Astrocyte (in vitro differentiated cells and primary cell): ENCODE measurements at regions not wholly inside any gene's neighbourhood (a gene's known extent, or its start where the extent isn't known, plus 50 kb on each side); places are given as distances from the start of the nearest gene placed in this dataset.

ENCODE experiments used
- DNase-seq: peaks from one replicate; pipeline ENCODE4 v3.0.0-alpha.2; 2010; ENCODE audit warnings: low read depth
- FAIRE-seq: peaks from 2 replicates; lab custom pipeline; 2011; peaks lifted over from hg19 to GRCh38; lab: Jason Lieb, UNC
- H2AFZ ChIP-seq: 2 replicates; pipeline ENCODE4 v1.6.0; 2012; ENCODE audit warnings: low read depth, low read length, inconsistent platforms
- H3K27ac ChIP-seq: 2 replicates; pipeline ENCODE4 v1.5.1; 2011; ENCODE audit warnings: low read depth, low read length, inconsistent platforms
- H3K27me3 ChIP-seq: 2 replicates; pipeline ENCODE4 v1.6.0; 2011; ENCODE audit warnings: low read length, inconsistent platforms; ENCODE audit not compliant: insufficient read depth
- H3K36me3 ChIP-seq: 2 replicates; pipeline ENCODE4 v1.5.1; 2011; ENCODE audit warnings: low read length, inconsistent platforms; ENCODE audit not compliant: insufficient read depth
- H3K4me1 ChIP-seq: 2 replicates; pipeline ENCODE4 v1.5.1; 2011; ENCODE audit warnings: low read length, inconsistent platforms; ENCODE audit not compliant: insufficient read depth
- H3K4me2 ChIP-seq: 2 replicates; pipeline ENCODE4 v1.6.0; 2012; ENCODE audit warnings: low read length, inconsistent platforms
- H3K4me3 ChIP-seq: 2 replicates; pipeline ENCODE4 v1.5.1; 2011; ENCODE audit warnings: low read depth, mild to moderate bottlenecking, low read length, inconsistent platforms; ENCODE audit not compliant: insufficient read depth
- H3K79me2 ChIP-seq: 2 replicates; pipeline ENCODE4 v1.6.0; 2012; ENCODE audit warnings: mild to moderate bottlenecking, low read length, inconsistent platforms; ENCODE audit not compliant: insufficient read depth
- H3K9ac ChIP-seq: 2 replicates; pipeline ENCODE4 v1.6.0; 2012; ENCODE audit warnings: mild to moderate bottlenecking, low read length, inconsistent platforms
- H3K9me3 ChIP-seq: 2 replicates; pipeline ENCODE4 v1.5.1; 2012; ENCODE audit warnings: low read depth, mild to moderate bottlenecking, low read length, inconsistent platforms; ENCODE audit not compliant: insufficient read depth
- H4K20me1 ChIP-seq: 2 replicates; pipeline ENCODE4 v1.6.0; 2012; ENCODE audit warnings: low read length, inconsistent platforms; ENCODE audit not compliant: insufficient read depth
- H3K27ac Mint-ChIP-seq: one replicate; pipeline ENCODE4 v1.8.0; 2021; ENCODE audit warnings: mild to moderate bottlenecking, mixed read lengths; ENCODE audit not compliant: unreplicated experiment
- H3K27me3 Mint-ChIP-seq: one replicate; pipeline ENCODE4 v1.8.0; 2021; ENCODE audit warnings: low read depth, mixed read lengths; ENCODE audit not compliant: unreplicated experiment
- H3K36me3 Mint-ChIP-seq: one replicate; pipeline ENCODE4 v1.8.0; 2021; ENCODE audit warnings: low read depth, mixed read lengths; ENCODE audit not compliant: unreplicated experiment
- H3K4me1 Mint-ChIP-seq: one replicate; pipeline ENCODE4 v1.8.0; 2021; ENCODE audit warnings: low read depth, mixed read lengths; ENCODE audit not compliant: unreplicated experiment
- H3K4me3 Mint-ChIP-seq: one replicate; pipeline ENCODE4 v1.8.0; 2021; ENCODE audit warnings: mild to moderate bottlenecking, moderate library complexity, mixed read lengths; ENCODE audit not compliant: unreplicated experiment
- H3K9me3 Mint-ChIP-seq: one replicate; pipeline ENCODE4 v1.8.0; 2021; ENCODE audit warnings: mild to moderate bottlenecking, mixed read lengths; ENCODE audit not compliant: unreplicated experiment
- CTCF ChIP-seq: IDR thresholded peaks from 2 replicates; pipeline ENCODE4 v1.5.1; 2011; ENCODE audit warnings: low read depth, mild to moderate bottlenecking, inconsistent platforms, low read length, moderate library complexity; ENCODE audit not compliant: insufficient read depth
- EZH2 ChIP-seq: IDR thresholded peaks from 2 replicates; pipeline ENCODE4 v1.6.1; 2012; ENCODE audit warnings: mild to moderate bottlenecking, low read length, inconsistent platforms; ENCODE audit not compliant: insufficient read depth

- TF ChIP-seq CTCF (no peak), EZH2 (no peak)
- FAIRE-seq, result no peak
- no peaks in the 10 kb centered on the region for H3K79me2 ChIP-seq
- H3K27me3 Mint-ChIP-seq, result no peaks in the 10 kb centered on the region
- H3K4me2 ChIP-seq, result no peak overlapping the region
- no peaks in the 10 kb centered on the region for H3K36me3 ChIP-seq
- H2AFZ ChIP-seq, result no peak overlapping the region
- H3K27me3 ChIP-seq, result peaks cover 3% of the 10 kb centered on the region
- no peaks in the 10 kb centered on the region for H3K9me3 ChIP-seq
- H3K36me3 Mint-ChIP-seq, result no peaks in the 10 kb centered on the region
- no peak overlapping the region for H3K4me3 Mint-ChIP-seq
- H3K4me1 Mint-ChIP-seq, result peaks cover 2% of the 10 kb centered on the region
- no peak overlapping the region for H3K27ac ChIP-seq
- H3K27ac Mint-ChIP-seq, result no peak overlapping the region
- no peaks in the 10 kb centered on the region for H3K9me3 Mint-ChIP-seq
- H3K4me3 ChIP-seq, result no peak overlapping the region
- DNase-seq, result no peak
- H3K9ac ChIP-seq, result no peak overlapping the region
- no peaks in the 10 kb centered on the region for H3K4me1 ChIP-seq
- H4K20me1 ChIP-seq, result no peaks in the 10 kb centered on the region
These were observed 733.4 kb downstream of the TLE4 start for GRCh38 chr9:80305136-80305535.

- no peak overlapping the region for H2AFZ ChIP-seq
- FAIRE-seq, result no peak
- no peaks in the 10 kb centered on the region for H3K27me3 Mint-ChIP-seq
- no peaks in the 10 kb centered on the region for H3K36me3 Mint-ChIP-seq
- TF ChIP-seq CTCF, result no peak
- no peak for TF ChIP-seq EZH2
- H3K9me3 ChIP-seq, result no peaks in the 10 kb centered on the region
- H3K9ac ChIP-seq, result no peak overlapping the region
- no peak overlapping the region for H3K4me3 Mint-ChIP-seq
- H3K4me1 Mint-ChIP-seq, result no peaks in the 10 kb centered on the region
- no peaks in the 10 kb centered on the region for H3K4me1 ChIP-seq
- peaks cover 3% of the 10 kb centered on the region for H3K9me3 Mint-ChIP-seq
- no peaks in the 10 kb centered on the region for H3K27me3 ChIP-seq
- no peak for DNase-seq
- no peak overlapping the region for H3K27ac ChIP-seq
- no peaks in the 10 kb centered on the region for H4K20me1 ChIP-seq
- H3K36me3 ChIP-seq, result no peaks in the 10 kb centered on the region
- H3K27ac Mint-ChIP-seq, result no peak overlapping the region
- H3K4me3 ChIP-seq, result no peak overlapping the region
- H3K79me2 ChIP-seq, result no peaks in the 10 kb centered on the region
- H3K4me2 ChIP-seq, result no peak overlapping the region
These were observed 723.2 kb downstream of the TLE4 start for GRCh38 chr9:80294955-80295354.

- Histone ChIP-seq H3K4me2 (no peak overlapping the region), H3K4me1 (no peaks in the 10 kb centered on the region), H3K27ac (no peak overlapping the region), H3K9ac (no peak overlapping the region), H2AFZ (no peak overlapping the region), H3K9me3 (no peaks in the 10 kb centered on the region), H3K4me3 (no peak overlapping the region), H4K20me1 (no peaks in the 10 kb centered on the region), H3K36me3 (no peaks in the 10 kb centered on the region), H3K27me3 (no peaks in the 10 kb centered on the region), H3K79me2 (no peaks in the 10 kb centered on the region)
- no peak for TF ChIP-seq CTCF
- TF ChIP-seq EZH2, result no peak
- no peaks in the 10 kb centered on the region for H3K27me3 Mint-ChIP-seq
- peaks cover 3% of the 10 kb centered on the region for H3K9me3 Mint-ChIP-seq
- no peak for FAIRE-seq
- no peak overlapping the region for H3K4me3 Mint-ChIP-seq
- no peaks in the 10 kb centered on the region for H3K36me3 Mint-ChIP-seq
- no peaks in the 10 kb centered on the region for H3K4me1 Mint-ChIP-seq
- no peak for DNase-seq
- H3K27ac Mint-ChIP-seq, result no peak overlapping the region
These were observed 722.6 kb downstream of the TLE4 start for GRCh38 chr9:80294318-80294717.
